GM23338 (cell line): ENCODE measurements at regions not wholly inside any gene's neighbourhood (a gene's known extent, or its start where the extent isn't known, plus 50 kb on each side); places are given as distances from the start of the nearest gene placed in this dataset.

Experiments used
- ATAC-seq: fragments of 200-7000 bp; cut with Tn5 transposase; 3 replicates; pipeline ENCODE4 v1.9.1; 2020
- DNase-seq: peaks from one replicate; pipeline ENCODE4 v3.0.0-alpha.2; 2015; ENCODE audit warnings: low spot score
- H2AFZ ChIP-seq: fragments of 200-600 bp; sonication (generic); 2 replicates; pipeline ENCODE4 v1.8.0; 2016; ENCODE audit warnings: antibody characterized with exemption, mild to moderate bottlenecking, moderate library complexity
- H3F3A ChIP-seq: fragments of 200-600 bp; sonication (generic); replicated peaks from 2 replicates; pipeline ENCODE4 v1.8.0; 2017; ENCODE audit warnings: antibody characterized with exemption, mixed run types, low read depth
- H3K27ac ChIP-seq: fragments of 200-600 bp; sonication (generic); 2 replicates; pipeline ENCODE4 v1.6.1; 2016; ENCODE audit warnings: low read depth
- H3K27me3 ChIP-seq: fragments of 200-600 bp; sonication (generic); 2 replicates; pipeline ENCODE4 v1.8.0; 2016; ENCODE audit warnings: mild to moderate bottlenecking, mixed run types, moderate library complexity; ENCODE audit not compliant: insufficient read depth
- H3K36me3 ChIP-seq: fragments of 200-600 bp; sonication (generic); 2 replicates; pipeline ENCODE4 v1.8.0; 2016; ENCODE audit warnings: mild to moderate bottlenecking; ENCODE audit not compliant: insufficient read depth
- H3K4me1 ChIP-seq: fragments of 200-600 bp; sonication (generic); 2 replicates; pipeline ENCODE4 v1.8.0; 2016; ENCODE audit warnings: mild to moderate bottlenecking, moderate library complexity; ENCODE audit not compliant: insufficient read depth
- H3K4me2 ChIP-seq: fragments of 200-600 bp; sonication (generic); 2 replicates; pipeline ENCODE4 v1.7.1; 2017; ENCODE audit warnings: mixed run types
- H3K4me3 ChIP-seq: fragments of 200-600 bp; sonication (generic); 2 replicates; pipeline ENCODE4 v1.6.1; 2016; ENCODE audit warnings: mixed run types
- H3K79me2 ChIP-seq: fragments of 200-600 bp; sonication (generic); replicated peaks from 2 replicates; pipeline ENCODE4 v1.8.0; 2017; ENCODE audit warnings: mild to moderate bottlenecking; ENCODE audit not compliant: insufficient read depth
- H3K9me2 ChIP-seq: fragments of 200-600 bp; sonication (generic); 2 replicates; pipeline ENCODE4 v1.8.0; 2017; ENCODE audit not compliant: insufficient read depth
- H4K20me1 ChIP-seq: fragments of 200-600 bp; sonication (generic); replicated peaks from 2 replicates; pipeline ENCODE4 v1.8.0; 2017; ENCODE audit warnings: mild to moderate bottlenecking; ENCODE audit not compliant: insufficient read depth
- H3K27ac Mint-ChIP-seq: 2 replicates; pipeline ENCODE4 v1.8.0; 2020; ENCODE audit warnings: inconsistent platforms, mild to moderate bottlenecking, moderate library complexity, mixed read lengths
- H3K27me3 Mint-ChIP-seq: 3 replicates; pipeline ENCODE4 v1.8.0; 2022; ENCODE audit warnings: low read depth, mild to moderate bottlenecking, moderate library complexity, mixed read lengths, inconsistent platforms; ENCODE audit not compliant: insufficient read depth, poor library complexity
- H3K36me3 Mint-ChIP-seq: 3 replicates; pipeline ENCODE4 v1.8.0; 2021; ENCODE audit warnings: low read depth, mild to moderate bottlenecking, inconsistent platforms, moderate library complexity, mixed read lengths
- H3K4me1 Mint-ChIP-seq: 3 replicates; pipeline ENCODE4 v1.8.0; 2020; ENCODE audit warnings: mild to moderate bottlenecking, inconsistent platforms, mixed read lengths
- H3K4me3 Mint-ChIP-seq: 3 replicates; pipeline ENCODE4 v1.8.0; 2021; ENCODE audit warnings: moderate library complexity, mild to moderate bottlenecking, inconsistent platforms, mixed read lengths
- H3K9me3 Mint-ChIP-seq: 3 replicates; pipeline ENCODE4 v1.8.0; 2020; ENCODE audit warnings: moderate library complexity, mild to moderate bottlenecking, inconsistent platforms, mixed read lengths
- EZH2 ChIP-seq: fragments of 200-600 bp; sonication (generic); IDR thresholded peaks from one replicate; pipeline ENCODE4 v1.8.0; 2017; ENCODE audit warnings: antibody characterized with exemption, mild to moderate bottlenecking, low read depth; ENCODE audit not compliant: unreplicated experiment
- EZH2phosphoT487 ChIP-seq: fragments of 200-600 bp; sonication (generic); IDR thresholded peaks from one replicate; pipeline ENCODE4 v1.8.1; 2018; ENCODE audit warnings: antibody characterized with exemption; ENCODE audit not compliant: unreplicated experiment
- JUNB ChIP-seq: IDR thresholded peaks from one replicate; pipeline ENCODE4 v1.6.1; 2016; ENCODE audit warnings: antibody characterized with exemption; ENCODE audit not compliant: unreplicated experiment
- POLR2AphosphoS5 ChIP-seq: IDR thresholded peaks from 2 replicates; pipeline ENCODE4 v1.6.1; 2016; ENCODE audit warnings: antibody characterized with exemption, low read depth
- REST ChIP-seq: IDR thresholded peaks from one replicate; pipeline ENCODE4 v1.6.1; 2018; ENCODE audit warnings: antibody characterized with exemption; ENCODE audit not compliant: unreplicated experiment
- STAT1 ChIP-seq: IDR thresholded peaks from one replicate; pipeline ENCODE4 v1.6.1; 2016; ENCODE audit warnings: antibody characterized with exemption; ENCODE audit not compliant: unreplicated experiment
- ZNF114 ChIP-seq: fragments of 250-450 bp; sonication (Bioruptor Pico); IDR thresholded peaks from 2 replicates; pipeline ENCODE4 v1.5.0; 2020; ENCODE audit warnings: mild to moderate bottlenecking, moderate library complexity
- TF ChIP-seq, protein P1 (sequence below), 2 experiments: fragments of 200-600 bp in 1 of 2; sonication (generic) in 1 of 2; conservative IDR thresholded peaks; 2 replicates each; pipeline versions ENCODE4 v1.5.1 to v1.6.1; 2016 to 2017; ENCODE audit warnings: antibody characterized with exemption in 2 of 2, low read depth in 2 of 2, mild to moderate bottlenecking in 2 of 2, moderate library complexity in 1 of 2
- TF ChIP-seq, protein P2 (sequence below): IDR thresholded peaks from 2 replicates; pipeline ENCODE4 v1.6.1; 2016; ENCODE audit warnings: antibody characterized with exemption
- TF ChIP-seq, protein P3 (sequence below): fragments of 250-450 bp; sonication (Bioruptor Pico); IDR thresholded peaks from 2 replicates; pipeline ENCODE4 v1.5.0; 2020; ENCODE audit warnings: mild to moderate bottlenecking, moderate library complexity

- H3K27me3 Mint-ChIP-seq, result peaks cover 2% of the 10 kb centered on the region
- Histone ChIP-seq H3K79me2 (no peaks in the 10 kb centered on the region), H4K20me1 (no peaks in the 10 kb centered on the region; the same call in 1 of the 2 replicates), H3F3A (no peaks in the 10 kb centered on the region), H3K27me3 (no peaks in the 10 kb centered on the region), H3K4me1 (no peaks in the 10 kb centered on the region), H3K4me3 (no peak overlapping the region), H2AFZ (no peak overlapping the region), H3K27ac (no peak overlapping the region), H3K4me2 (no peak overlapping the region), H3K36me3 (no peaks in the 10 kb centered on the region), H3K9me2 (no peaks in the 10 kb centered on the region)
- ATAC-seq (no peak), DNase-seq (no peak)
- H3K27ac Mint-ChIP-seq, result no peak overlapping the region
- H3K9me3 Mint-ChIP-seq, result no peaks in the 10 kb centered on the region
- H3K36me3 Mint-ChIP-seq, result no peaks in the 10 kb centered on the region
- no peak overlapping the region for H3K4me3 Mint-ChIP-seq
- TF ChIP-seq POLR2AphosphoS5 (no peak), REST (no peak), ZNF114 (CRISPR knock-in tag) (no peak), EZH2 (no peak), STAT1 (no peak), EZH2phosphoT487 (no peak), JUNB (no peak)
- TF ChIP-seq, protein P1, sequence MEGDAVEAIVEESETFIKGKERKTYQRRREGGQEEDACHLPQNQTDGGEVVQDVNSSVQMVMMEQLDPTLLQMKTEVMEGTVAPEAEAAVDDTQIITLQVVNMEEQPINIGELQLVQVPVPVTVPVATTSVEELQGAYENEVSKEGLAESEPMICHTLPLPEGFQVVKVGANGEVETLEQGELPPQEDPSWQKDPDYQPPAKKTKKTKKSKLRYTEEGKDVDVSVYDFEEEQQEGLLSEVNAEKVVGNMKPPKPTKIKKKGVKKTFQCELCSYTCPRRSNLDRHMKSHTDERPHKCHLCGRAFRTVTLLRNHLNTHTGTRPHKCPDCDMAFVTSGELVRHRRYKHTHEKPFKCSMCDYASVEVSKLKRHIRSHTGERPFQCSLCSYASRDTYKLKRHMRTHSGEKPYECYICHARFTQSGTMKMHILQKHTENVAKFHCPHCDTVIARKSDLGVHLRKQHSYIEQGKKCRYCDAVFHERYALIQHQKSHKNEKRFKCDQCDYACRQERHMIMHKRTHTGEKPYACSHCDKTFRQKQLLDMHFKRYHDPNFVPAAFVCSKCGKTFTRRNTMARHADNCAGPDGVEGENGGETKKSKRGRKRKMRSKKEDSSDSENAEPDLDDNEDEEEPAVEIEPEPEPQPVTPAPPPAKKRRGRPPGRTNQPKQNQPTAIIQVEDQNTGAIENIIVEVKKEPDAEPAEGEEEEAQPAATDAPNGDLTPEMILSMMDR (conservative IDR thresholded peaks at IDR 0.05; ENCODE audit: low read depth in 2 of 2), result no peak
- TF ChIP-seq, protein P2, sequence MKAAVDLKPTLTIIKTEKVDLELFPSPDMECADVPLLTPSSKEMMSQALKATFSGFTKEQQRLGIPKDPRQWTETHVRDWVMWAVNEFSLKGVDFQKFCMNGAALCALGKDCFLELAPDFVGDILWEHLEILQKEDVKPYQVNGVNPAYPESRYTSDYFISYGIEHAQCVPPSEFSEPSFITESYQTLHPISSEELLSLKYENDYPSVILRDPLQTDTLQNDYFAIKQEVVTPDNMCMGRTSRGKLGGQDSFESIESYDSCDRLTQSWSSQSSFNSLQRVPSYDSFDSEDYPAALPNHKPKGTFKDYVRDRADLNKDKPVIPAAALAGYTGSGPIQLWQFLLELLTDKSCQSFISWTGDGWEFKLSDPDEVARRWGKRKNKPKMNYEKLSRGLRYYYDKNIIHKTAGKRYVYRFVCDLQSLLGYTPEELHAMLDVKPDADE, result no peak
- TF ChIP-seq, protein P3, sequence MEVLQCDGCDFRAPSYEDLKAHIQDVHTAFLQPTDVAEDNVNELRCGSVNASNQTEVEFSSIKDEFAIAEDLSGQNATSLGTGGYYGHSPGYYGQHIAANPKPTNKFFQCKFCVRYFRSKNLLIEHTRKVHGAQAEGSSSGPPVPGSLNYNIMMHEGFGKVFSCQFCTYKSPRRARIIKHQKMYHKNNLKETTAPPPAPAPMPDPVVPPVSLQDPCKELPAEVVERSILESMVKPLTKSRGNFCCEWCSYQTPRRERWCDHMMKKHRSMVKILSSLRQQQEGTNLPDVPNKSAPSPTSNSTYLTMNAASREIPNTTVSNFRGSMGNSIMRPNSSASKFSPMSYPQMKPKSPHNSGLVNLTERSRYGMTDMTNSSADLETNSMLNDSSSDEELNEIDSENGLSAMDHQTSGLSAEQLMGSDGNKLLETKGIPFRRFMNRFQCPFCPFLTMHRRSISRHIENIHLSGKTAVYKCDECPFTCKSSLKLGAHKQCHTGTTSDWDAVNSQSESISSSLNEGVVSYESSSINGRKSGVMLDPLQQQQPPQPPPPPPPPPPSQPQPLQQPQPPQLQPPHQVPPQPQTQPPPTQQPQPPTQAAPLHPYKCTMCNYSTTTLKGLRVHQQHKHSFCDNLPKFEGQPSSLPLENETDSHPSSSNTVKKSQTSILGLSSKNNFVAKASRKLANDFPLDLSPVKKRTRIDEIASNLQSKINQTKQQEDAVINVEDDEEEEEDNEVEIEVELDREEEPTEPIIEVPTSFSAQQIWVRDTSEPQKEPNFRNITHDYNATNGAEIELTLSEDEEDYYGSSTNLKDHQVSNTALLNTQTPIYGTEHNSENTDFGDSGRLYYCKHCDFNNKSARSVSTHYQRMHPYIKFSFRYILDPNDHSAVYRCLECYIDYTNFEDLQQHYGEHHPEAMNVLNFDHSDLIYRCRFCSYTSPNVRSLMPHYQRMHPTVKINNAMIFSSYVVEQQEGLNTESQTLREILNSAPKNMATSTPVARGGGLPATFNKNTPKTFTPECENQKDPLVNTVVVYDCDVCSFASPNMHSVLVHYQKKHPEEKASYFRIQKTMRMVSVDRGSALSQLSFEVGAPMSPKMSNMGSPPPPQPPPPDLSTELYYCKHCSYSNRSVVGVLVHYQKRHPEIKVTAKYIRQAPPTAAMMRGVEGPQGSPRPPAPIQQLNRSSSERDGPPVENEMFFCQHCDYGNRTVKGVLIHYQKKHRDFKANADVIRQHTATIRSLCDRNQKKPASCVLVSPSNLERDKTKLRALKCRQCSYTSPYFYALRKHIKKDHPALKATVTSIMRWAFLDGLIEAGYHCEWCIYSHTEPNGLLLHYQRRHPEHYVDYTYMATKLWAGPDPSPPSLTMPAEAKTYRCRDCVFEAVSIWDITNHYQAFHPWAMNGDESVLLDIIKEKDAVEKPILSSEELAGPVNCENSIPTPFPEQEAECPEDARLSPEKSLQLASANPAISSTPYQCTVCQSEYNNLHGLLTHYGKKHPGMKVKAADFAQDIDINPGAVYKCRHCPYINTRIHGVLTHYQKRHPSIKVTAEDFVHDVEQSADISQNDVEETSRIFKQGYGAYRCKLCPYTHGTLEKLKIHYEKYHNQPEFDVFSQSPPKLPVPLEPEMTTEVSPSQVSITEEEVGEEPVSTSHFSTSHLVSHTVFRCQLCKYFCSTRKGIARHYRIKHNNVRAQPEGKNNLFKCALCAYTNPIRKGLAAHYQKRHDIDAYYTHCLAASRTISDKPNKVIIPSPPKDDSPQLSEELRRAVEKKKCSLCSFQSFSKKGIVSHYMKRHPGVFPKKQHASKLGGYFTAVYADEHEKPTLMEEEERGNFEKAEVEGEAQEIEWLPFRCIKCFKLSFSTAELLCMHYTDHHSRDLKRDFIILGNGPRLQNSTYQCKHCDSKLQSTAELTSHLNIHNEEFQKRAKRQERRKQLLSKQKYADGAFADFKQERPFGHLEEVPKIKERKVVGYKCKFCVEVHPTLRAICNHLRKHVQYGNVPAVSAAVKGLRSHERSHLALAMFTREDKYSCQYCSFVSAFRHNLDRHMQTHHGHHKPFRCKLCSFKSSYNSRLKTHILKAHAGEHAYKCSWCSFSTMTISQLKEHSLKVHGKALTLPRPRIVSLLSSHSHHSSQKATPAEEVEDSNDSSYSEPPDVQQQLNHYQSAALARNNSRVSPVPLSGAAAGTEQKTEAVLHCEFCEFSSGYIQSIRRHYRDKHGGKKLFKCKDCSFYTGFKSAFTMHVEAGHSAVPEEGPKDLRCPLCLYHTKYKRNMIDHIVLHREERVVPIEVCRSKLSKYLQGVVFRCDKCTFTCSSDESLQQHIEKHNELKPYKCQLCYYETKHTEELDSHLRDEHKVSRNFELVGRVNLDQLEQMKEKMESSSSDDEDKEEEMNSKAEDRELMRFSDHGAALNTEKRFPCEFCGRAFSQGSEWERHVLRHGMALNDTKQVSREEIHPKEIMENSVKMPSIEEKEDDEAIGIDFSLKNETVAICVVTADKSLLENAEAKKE, result no peak
- peaks cover 3% of the 10 kb centered on the region; the same call in 1 of the 3 replicates for H3K4me1 Mint-ChIP-seq
Observed at GRCh38 chr5:8861764-8862163, 684.1 kb downstream of the SEMA5A start.
